Testis (tissue), 2 donors: ENCODE measurements at regions not wholly inside any gene's neighbourhood (a gene's known extent, or its start where the extent isn't known, plus 50 kb on each side); places are given as distances from the start of the nearest gene placed in this dataset.

Source experiments
- POLR2A ChIP-seq: fragments of 450-650 bp; IDR thresholded peaks from one replicate; pipeline ENCODE4 v1.6.1; 2017; ENCODE audit warnings: antibody characterized with exemption, mild to moderate bottlenecking, moderate library complexity
- TF ChIP-seq, protein P1 (sequence below), 3 experiments: fragments of 450-650 bp in 2 of 3; fragments of 200-600 bp in 1 of 3; sonication (generic) in 1 of 3; IDR thresholded peaks; one replicate each; pipeline ENCODE4 v1.5.1; 2016 to 2019; ENCODE audit warnings: antibody characterized with exemption in 3 of 3, mild to moderate bottlenecking in 2 of 3, moderate library complexity in 1 of 3

GRCh38 chr7:155953781-155954549 is 141.7 kb upstream of the SHH start:
- TF ChIP-seq, protein P1, sequence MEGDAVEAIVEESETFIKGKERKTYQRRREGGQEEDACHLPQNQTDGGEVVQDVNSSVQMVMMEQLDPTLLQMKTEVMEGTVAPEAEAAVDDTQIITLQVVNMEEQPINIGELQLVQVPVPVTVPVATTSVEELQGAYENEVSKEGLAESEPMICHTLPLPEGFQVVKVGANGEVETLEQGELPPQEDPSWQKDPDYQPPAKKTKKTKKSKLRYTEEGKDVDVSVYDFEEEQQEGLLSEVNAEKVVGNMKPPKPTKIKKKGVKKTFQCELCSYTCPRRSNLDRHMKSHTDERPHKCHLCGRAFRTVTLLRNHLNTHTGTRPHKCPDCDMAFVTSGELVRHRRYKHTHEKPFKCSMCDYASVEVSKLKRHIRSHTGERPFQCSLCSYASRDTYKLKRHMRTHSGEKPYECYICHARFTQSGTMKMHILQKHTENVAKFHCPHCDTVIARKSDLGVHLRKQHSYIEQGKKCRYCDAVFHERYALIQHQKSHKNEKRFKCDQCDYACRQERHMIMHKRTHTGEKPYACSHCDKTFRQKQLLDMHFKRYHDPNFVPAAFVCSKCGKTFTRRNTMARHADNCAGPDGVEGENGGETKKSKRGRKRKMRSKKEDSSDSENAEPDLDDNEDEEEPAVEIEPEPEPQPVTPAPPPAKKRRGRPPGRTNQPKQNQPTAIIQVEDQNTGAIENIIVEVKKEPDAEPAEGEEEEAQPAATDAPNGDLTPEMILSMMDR (IDR thresholded peaks at IDR 0.05): no peak
- TF ChIP-seq POLR2A: no peak
